Kidney tubule cell (primary cell): ENCODE measurements at regions not wholly inside any gene's neighbourhood (a gene's known extent, or its start where the extent isn't known, plus 50 kb on each side); places are given as distances from the start of the nearest gene placed in this dataset.

ENCODE experiments used
- DNase-seq: peaks from one replicate; pipeline ENCODE4 v3.0.0-alpha.2; 2018; ENCODE audit warnings: low spot score

DNA sequence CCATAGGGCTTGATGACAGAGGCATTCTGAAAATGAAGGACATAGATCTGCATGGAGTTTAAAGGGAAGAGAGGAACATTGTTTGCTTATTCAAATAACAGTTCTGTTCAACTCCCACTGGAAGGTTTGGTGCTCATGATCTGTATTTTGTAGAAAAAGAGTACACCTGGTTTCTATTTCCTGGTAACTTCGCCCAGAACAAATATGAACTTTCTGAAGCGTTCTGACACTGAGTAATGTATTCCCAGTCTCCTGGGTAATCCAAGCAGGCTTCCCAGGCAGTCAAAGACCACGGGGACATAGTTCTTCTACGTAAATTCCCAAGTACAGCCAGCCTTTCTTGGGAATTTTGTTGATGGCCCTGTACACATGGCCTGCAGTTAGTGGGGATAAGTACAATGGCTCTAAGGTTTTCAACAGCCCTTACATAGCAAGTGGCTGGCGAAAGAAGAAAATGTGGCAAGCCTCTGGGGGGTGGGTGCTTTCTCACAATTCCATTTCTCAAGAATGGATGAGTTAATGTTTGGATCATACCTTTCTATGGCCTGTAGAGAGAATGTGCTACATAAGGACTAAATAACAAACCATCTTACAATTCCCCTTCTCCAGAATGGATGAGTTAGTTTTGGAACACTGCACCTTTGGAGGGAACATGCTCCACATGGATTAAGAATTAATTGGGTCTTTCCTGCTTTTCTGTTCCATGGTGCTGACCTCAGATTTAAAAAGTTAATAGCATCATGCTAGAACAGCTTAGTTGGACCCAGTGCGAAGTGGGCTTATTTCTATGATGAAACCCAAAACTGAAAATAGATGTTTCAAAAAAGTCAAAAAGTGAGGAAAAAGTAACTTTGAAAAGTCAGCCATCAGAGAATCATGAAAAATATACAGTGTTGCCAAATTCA, 52.7 kb downstream of the COL6A6 start:
- no peak for DNase-seq

DNA sequence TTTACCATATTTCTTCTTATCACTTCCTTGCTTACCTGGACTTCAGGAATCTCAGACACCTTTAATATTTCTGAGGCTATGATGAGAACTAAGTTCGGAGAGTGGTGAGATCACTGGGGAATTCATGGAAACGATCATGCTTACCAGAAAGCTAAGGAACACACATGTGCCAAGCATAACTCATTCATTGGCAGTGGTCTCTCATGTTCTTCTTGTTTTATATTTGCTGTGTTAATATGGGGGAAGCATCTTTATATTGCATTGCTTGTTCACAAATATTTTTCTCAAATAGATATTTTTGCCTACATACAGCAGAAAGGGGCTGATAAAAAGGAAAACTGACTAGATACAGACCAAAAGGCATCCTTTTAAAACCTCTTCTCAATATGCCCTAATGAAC, 55.8 kb downstream of the COL6A6 start:
- DNase-seq, result no peak

DNA sequence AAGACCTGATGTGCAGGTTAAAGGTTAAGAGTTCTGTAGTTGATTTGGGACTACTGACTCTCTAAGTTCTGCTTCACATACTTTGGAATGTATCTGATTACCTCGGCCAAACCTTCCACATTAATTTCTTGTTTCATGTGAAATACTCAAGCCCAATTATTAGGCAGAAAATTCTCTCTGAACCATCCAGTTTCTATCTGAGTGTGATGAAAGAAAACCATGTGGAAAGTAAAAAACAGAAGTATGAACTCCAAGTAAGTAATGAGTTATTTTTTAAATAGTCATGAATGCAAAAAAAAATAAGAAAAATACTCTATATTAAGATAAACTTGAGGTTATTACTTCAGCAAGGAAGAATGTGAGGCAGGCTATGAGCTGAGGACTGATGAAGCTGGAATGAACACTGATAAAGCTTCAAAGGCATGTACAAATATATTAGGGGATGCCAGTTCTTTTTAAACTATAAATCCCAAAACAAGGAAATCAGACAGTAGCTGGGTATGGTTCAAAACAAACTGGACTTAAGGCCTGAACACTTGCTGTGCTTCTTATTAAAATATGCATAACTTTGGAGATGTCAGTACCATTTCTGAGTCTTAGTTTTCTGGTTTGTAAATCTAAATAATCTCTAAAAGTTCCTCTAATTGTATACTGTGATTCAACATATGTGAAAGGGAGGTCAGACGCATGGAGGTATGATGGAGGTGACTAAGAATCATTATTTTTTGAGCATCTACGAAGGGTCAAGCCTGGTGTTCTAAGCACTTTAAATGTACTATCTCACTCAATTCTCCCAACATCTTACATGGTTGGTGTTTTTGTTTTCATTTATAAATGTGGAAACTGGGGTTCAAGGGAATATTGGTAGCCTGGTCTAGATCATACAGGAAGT, 59.6 kb downstream of the COL6A6 start:
- peak; percentile 11 for DNase-seq

DNA sequence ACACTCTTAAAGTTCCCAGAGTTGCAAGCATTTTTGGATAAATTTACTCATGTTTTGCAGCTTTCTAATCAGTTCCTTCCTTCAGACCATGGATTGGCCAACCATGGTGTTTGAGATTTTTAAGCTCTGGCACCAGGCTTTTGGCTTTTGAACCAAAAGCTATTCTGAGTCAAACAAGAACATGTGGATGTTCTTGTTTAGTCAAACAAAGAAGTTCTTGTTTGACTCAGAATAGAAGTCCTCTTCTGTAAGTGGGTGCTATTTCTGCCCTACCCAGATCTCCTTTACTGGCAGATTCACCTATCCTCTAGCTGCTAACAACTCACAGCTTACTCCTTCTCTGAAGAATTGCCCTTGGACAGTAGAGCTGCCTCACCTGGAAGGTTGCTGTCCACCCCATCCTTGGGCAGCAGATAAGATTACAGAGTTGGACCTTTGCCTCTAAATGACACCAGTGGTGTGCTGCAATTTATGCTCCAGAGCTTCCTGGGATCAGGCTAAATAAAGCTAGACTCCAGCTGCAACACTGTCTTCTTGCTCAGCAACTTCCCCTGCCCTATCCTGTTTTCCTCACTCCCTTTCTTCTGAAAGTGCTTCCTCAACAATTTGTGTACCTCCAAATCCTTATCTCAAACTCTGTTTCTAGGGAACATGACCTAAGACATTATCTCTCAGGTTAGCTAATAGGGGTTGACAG, 65.6 kb downstream of the COL6A6 start:
- no peak for DNase-seq

DNA sequence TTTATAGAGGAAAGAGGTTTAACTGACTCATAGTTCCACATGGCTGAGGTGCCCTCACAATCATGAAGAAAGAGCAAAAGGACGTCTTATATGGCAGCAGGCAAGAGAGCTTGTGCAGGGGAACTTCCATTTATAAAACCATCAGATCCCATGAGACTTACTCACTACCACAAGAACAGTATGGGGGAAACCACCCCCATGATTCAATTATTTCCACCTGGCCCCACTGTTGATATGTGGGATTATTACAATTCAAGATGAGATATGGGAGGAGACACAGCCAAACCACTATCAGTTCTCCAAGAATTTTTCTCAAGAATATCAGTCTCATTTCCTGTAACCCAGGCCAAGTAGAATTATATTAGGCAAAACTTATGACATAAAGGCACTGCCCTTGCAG, 77.8 kb downstream of the COL6A6 start:
- DNase-seq, result peak; percentile 38

DNA sequence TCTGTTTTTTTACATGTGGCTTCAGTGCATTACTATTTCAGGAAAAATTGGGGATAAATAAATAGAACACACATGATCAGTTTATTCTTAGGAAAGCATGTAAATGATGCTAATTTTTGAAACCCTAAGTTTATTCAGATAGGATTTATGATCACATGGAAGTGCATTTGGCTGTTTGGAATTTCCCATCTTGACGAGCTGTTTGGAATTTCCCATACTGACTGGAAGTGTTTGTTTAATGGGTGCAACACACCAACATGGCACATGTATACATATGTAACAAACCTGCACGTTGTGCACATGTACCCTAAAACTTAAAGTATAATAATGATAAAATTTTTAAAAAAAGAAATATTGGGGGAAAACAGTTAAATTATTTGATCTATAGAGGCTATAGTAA, 79.5 kb downstream of the COL6A6 start:
- no peak for DNase-seq

DNA sequence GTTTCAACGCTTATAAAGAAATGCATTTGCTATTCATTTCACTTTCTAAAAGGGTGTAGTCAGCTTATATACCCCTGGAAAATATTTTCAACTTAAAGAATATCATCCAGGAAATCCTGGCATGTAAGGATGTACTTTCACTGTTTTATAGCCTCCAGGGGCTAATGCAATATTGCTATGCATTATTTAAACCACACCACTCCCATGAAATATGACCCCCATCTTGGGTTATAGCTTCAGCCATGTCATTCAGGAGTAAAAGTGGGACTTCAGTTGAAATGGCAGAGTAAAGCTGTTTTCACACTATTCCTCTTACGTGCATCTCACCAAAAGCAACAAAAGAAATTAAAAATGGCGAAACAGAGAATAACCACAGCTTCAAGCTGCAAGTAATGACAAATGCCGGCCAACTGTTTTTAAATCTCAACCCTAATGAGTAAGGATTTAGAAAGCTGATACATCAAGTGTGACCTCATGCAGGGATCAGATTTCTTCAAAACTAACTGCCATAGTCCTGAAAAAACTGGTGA, 84.5 kb downstream of the COL6A6 start:
- no peak for DNase-seq

DNA sequence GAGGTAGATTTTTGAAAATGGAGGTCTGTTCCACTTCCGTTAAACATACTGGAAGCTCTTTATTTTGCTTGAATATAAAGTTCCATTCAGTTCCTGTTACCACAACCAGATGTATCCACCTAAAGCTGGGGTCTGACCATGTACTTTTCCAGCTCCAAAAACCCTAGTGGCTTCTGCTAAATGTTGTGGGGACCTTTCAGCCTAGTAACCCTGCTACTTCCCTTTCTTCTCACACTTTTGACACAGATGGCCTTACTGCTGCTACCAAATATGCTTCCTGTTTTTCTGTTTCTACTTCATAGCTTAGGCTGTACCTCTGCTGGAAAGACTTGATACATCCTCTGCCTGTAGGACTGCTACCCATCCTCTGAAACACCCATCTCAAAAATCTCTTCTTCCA, 87.8 kb downstream of the COL6A6 start:
- DNase-seq, result no peak

DNA sequence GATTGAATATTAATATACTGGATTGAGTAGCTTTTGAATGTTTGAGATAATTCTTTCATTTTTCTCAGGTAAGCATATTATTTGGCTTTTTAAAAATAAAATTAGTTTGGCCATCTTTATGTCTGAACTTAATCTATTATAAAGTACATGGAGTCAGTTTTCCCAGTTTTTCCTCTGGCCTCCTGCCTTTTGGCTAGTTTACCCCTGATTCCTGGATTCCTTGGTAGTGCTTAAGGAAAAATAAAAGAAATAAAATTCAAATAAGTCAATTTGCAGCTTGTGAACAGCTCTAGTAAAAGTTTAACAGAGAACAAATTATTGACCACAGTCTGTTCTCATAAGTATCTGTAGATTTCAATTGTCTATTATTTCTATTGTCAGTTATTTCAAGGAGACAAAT, 89.4 kb downstream of the COL6A6 start:
- no peak for DNase-seq

DNA sequence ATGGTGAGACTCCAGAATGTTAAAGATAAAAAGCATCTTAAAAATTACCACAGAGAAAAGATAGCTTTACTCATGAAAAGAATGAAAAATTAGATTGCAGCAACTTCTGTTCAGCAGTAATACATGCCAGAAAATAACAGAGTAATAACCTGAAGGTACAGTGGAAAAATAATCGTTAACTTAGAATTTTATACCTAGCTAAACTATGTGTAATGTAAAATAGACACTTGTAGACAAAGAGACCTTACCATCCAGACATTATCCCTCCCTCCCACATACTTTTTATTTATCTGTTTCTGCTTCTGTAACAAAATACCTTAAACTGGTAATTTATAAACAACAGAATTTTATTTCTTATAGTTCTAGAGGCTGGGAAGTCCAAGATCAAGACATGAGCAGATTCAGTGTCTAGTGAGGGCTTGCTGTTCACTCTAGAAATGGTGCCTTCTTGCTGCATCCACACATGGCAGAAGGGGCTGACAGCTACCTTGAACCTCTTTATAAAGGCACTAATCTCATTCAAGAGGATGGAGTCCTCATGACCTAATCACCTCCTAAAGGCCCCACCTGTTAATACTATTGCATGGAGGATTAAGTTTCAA, 90.7 kb downstream of the COL6A6 start:
- DNase-seq, result no peak

DNA sequence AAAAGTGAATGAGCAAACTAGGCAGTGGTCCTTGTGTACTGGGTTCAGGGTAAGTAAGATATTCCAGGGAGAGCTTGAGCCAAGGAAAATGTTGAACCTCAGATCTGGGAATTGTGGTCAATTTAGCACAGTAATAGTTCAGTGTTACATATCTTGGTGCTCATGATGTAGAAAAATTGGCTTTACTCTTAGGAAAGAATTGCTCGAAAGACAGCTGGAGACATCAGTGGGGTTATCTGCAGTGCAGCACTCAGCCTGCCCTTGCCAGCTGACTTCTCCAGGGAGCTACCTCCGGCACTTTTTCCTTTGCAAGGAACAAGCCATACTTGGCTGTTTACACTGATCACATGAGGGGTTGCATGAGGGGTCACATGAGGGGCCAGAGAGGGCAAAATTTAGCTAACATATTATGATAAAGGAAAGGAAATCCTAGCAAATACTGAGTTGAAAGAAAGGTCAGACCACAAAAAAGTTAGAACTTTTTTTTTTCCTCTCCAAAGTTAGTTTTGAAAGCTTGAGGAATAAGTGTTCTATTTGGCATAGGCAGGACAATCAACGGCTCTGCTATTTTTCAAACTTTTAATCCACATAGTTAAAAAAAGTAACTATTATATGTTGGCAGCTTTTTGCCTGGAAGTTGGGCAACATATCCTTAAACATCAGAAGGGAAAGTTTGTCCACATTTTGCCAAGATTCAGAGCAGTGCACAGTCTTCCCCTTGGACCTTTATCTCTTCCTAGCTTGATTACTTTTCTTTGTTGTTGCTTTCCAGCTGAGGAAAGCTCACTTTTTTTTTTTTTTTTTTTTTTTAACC, 92.4 kb downstream of the COL6A6 start:
- DNase-seq, result no peak

DNA sequence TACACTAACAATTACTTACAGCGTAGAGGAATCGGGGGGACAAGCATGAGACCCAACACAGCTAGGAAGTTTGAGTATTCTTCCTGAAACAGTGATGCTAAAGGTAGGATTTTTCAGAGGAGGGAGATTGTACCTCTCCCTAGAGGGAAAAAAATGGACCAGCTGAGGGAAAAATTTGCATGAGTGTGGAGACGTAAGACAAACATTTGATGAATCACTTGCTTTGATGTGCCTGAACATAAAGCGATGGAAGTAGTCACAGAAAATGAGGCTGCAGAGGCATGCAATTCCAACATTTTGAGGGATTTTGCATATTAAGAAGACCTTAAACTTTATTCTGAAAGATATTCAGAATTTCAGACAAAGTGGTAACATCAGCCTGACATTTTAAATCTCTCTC, 102.2 kb downstream of the COL6A6 start:
- DNase-seq, result no peak

DNA sequence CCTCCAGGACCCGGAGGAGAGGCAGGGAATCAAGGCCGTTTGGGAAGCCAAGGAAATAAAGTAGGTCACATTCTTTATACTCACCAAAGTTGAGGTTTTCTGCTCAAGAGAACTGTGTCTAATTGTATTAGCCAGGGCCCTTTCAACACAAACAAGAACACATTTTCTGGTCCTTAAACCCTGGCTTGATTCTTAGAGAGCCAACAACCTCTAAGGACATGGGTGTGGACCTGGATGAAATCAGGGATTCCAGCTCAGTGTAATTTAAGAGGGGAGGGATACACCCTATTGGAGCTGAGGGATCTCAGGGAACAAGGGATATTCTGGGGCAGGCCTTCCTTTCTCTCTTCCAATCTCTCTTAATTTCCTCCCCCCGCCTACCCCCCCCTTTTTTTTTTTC, 104.8 kb downstream of the COL6A6 start:
- DNase-seq, result no peak

DNA sequence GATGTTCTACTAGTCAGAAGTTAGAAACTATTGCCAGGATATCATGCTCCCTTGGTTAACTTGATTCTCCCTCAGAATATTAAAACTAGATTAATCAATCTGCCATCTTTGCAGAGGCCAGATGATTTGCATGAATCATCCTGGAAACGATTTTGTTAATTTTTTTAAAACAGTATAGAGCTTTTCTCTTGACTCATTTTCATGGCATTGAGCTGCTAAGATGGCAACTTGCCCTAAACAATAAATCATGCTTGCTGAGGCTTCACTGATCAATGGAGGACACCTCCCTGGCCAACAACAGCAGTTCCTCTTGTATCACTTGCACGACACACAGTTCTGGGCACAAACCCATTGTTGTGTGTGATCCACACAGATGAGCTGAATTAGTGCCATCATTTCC, 109.1 kb downstream of the COL6A6 start:
- DNase-seq, result peak; percentile 11

DNA sequence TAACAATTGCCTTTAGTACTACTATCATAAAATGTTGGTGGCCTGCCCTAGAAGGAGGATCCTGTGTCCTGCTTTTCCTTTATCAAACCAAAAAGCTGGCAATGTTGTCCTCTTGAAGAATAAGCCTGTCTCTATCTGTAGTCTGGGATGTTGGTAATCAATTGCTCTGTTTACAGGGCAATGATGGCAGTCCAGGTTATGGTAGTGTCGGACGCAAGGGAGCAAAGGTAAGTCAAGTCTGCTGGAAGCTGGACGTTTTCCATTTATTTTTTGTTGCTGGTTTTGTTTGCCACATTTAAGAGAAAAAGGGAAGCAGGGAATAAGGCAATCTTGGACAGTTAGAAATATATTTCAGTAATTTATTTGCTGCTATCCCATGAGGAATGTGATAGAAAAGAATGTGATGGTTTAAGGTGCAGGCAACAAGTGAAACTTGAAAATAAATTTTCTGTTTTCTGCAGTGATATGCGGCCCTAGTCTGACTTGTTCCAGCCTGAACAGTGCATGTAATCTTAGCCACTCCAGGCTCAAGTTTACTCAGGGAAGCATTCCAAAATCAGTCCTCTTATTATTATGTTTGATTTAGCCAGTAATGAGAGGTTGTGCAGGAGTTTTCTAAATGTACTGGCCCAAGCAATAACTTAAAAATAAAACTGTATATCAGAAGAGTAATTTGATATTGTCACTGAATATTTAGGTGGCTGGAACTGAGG, 110.3 kb downstream of the COL6A6 start:
- no peak for DNase-seq

DNA sequence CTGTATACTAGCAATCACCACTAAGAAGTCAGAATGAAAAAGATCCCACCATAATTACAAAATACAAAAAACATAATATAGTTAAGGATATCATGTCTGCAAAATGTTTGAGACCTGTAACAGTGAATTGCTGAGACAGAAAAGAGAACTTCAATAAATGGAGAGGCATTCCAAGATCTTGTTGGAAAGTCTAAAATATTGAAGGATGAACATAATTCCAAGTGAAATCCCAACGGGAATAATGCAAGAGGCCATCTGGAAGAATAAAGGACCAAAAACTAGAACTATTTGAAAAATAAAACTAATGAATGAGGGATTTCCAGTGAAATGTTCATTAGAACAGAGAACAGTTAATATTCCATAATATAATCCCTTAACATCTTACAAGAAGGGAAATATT, 110.9 kb downstream of the COL6A6 start:
- DNase-seq, result no peak
